DMS153 treated with DMSO at 0.1 percent for 48 hours (cell line): ENCODE measurements at regions not wholly inside any gene's neighbourhood (a gene's known extent, or its start where the extent isn't known, plus 50 kb on each side); places are given as distances from the start of the nearest gene placed in this dataset.
A peak's percentile ranks its signal among the peaks of the same experiment; 100 is the strongest.

Source experiments
- DNase-seq: peaks from one replicate; lab custom pipeline; 2025; ENCODE audit not compliant: unreplicated experiment; lab: John Stamatoyannopoulos, UW

DNA sequence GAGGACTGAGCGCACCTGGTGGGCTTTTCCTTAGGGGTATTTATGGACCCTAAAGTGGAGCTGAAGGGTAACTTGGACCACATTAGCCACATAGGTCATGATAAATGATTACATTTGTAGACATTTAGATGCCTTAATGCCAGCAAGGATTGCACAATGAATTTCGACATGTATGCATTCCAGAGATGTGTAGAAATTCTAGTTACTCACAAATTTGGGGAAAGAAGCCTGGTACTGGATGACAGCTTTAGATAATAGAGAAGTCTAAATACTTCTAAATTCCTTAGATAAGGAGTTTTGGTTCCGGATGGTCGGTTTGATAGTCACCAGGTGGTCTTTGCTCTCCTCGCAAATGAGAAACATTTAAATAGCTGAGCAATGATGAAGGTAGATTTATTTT, 609.5 kb upstream of the PRKX start:
- no peak for DNase-seq

DNA sequence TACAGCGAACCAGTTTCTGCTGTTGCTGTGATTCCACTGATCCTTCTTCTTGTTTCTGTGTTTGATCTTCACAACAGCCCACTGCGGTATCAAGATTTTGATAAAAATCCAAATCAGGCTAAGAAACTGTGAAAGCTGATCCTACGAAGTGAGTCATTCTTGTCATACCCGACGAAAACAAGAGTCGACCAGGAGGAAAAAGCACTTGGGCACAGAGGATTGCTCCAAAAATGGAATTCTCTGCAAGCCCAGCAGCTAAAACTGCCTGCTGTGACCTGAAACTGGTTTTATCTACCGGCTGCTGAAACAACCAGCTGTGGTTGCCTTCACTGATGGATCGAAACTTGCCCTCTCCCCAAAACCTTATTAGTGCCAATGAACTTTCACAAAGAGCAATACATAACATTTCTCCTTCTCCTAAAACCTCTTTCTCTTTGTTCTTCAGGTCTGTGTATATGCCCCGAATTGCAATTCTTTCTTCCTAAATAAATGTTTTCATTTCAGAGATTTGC, 607.0 kb upstream of the PRKX start:
- no peak for DNase-seq

DNA sequence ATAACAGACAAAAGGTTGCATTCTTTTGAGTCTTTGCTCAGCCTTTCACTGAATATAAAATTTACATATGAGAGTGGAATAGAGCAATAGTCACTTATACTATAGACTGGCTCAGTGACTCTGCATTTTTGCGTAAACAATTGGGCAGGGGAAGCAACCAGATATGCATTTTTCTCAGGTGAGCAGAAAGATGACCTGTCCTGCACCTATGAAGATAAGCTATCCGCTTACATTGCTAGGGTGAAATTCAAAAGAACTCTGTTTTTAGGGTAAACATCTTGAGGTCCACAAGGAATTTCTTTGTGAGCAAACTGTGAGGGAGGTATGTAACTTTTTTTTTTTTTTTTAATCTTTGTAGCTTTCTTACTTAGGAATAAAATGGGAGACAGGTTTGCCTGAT, 602.4 kb upstream of the PRKX start:
- no peak for DNase-seq

DNA sequence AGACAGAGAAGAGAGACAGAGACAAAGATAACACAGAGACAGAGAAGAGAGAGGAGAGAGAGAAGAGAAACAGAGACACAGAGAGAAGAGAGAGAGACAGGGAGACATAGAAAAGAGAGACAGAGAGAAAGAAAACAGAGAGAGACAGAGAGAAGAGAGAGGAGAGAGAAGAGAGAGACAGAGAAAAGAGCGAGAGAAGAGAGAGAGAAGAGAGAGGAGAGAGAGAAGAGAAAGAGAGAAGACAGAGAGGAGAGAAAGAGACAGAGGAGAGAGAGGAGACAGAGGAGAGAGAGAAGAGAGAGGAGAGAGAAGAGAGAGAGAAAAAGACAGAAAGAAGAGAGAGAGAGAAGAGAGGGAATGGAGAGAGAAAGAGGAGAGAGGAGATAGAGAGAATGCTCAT, 601.1 kb upstream of the PRKX start:
- DNase-seq, result no peak

DNA sequence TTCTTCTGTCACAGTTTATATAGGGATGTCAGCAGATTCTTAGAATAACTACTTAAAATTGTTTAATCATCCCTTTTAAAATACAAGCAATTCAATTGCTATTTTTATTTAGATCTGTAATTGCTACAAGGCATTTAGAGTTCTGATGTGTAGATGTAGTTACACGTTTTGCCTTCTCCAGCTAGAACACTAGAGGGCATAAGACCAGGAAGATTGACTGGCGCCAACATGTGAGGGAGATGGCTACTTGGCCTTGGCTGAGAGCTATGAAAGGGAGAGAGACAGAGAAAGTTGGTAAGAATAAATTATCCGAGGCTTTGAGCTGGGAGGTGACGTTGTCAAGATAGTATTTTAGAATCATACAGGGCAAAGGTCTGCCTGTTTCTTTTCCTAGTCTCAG, 563.7 kb upstream of the PRKX start:
- DNase-seq, result no peak

DNA sequence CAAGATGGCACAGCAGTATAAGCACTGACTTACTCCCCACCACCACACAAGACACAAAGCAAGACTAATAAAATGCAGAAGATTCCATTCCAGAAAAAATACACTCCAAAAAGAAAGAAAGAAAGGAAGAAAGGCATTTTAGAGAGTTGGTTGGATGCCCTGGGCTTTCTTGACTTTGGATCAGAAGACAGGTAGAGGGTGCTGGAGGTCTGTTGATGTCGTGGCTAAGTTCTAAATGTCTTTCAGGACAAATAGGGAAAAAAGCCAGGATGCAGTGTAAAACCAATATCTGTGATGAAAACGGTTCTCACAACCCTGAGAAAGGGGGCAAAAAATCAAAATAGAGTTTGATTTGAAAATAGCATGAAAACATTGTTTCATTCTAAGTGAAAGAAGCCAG, 555.2 kb upstream of the PRKX start:
- DNase-seq, result no peak

DNA sequence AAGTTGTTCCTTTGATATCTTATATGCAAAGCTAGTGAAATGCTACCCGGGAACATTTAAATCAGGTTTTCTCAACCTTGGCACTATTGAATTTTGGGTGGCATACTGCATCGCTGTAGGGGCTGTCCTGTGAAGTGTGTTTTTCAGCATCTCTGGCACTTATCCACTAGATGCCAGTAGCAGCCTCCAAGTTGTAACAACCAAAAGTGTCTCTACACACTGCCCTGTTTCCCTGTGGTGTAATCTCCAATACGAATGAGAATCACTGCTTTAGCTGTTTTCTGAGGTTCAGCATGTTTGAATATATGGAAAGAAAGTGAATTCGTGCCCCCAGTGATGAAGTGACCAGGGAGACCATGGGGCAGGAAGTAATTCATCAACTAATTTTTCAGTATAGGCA, 551.6 kb upstream of the PRKX start:
- no peak for DNase-seq

DNA sequence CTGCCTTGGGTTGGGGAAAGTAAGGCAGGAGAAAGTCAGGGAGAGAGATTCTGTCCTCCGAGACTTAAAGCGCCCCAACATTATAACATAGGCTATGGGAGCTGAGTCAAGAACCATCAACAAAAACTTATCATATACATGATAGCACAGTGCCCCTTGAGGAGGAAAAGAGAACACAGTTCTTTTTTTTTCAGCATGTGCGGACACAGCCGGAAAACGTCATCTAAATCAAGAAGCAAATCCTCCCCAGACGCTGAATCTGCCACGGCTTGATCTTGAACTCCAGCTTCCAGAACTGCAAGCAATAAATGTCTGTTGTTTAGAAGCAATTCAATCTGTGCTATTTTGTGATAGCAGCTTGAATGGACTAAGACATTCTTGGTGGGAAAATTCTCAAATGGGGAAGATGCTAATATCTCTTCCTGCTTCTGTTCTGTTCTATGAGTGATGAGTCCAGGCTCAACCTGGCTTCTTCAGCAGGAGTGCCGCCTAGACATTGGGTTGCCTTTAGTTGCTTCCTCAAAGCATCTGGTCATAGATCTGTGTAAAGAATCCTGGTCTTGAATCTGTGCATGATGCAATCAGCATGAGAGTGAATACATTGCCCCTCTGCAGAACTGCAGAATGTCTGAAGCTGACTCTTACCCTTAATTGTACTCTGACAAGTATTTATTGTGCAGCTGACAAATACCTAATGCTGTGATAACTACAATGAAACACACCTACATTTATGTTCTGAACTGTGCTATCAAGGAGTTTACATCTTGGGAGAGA, 549.8 kb upstream of the PRKX start:
- DNase-seq, result peak; percentile 15

DNA sequence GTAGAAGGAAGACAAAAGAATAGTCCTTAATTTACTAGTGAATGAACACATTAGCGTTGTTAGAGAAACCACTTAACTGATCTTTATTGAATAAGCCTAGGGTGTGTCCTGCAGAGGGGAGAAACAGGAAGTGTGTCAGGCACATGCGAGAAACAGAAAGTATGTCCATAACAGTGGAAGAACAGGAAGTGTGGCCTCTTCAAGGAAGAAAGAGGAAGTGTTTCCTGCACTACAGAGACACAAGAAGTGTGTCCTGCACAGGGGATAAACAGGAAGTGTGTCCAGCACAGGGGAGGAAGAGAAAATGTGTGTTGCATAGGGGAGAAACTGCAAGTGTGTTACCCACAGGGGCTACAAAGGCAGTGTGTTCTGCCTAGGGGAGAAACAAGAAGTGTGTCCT, 539.6 kb upstream of the PRKX start:
- peak; percentile 39 for DNase-seq

DNA sequence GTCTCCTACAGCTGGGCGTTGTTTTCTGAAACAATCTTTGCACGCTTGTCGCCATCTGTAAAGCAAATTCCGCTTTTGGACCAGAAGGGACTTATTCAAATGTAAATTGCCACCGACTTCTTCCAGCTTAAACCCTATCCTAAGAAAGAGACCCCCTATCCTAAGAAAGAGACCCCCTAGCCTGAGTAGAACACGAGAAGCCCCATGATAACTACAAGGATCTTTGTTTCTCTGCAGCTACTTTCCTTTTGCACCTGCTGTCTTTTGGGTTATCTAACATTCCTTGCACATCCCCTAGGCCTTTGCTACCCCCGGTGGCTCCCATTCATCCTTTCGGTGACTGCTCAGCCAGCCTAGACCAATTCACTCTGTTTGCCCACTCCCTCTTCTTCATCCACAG, 536.0 kb upstream of the PRKX start:
- no peak for DNase-seq

DNA sequence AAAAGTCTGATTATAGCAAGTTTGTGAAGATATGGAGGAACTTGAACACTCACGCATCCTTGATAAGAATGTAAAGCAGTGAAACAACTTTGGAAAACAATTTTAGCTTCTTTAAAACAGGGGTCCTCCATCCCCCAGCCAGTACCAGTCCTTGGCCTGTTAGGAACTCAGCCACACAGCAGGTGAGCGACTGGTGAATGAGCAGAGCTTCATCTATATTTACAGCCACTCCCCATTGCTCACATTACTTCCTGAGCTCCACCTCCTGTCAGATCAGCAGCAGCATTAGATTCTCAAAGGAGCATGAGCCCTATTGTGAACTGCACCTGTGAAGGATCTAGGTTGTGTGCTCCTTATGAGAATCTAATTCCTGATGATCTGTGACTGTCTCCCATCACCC, 530.3 kb upstream of the PRKX start:
- DNase-seq, result no peak

DNA sequence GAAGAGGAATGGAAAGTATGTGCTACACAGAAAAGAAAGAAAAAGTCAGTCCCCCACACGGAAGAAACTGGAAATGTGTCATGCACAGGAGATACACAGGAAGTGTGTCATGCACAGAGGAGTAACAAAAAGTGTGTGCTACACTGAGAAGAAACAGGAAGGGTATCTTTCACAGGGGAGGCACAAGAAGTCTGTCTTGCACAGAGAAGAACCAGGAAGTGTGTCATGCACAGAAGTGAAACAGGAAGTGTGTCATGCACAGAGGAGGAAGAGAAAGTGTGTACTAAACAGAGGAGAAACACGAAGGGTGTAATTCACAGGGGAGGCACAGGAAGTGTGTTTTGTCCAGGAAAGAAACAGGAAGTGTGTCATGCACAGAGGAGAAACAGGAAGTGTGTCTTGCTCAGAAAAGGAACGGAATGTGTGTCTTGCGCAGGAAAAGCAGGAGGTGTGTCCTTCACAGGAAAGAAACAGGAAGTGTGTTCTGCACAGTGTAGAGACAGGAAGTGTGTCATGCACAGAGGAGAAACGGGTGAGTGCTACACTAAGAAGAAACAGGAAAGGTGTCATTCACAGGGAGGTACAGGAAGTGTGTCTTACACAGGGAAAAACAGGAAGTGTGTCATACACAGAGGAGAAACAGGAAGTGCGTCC, 527.2 kb upstream of the PRKX start:
- no peak for DNase-seq

DNA sequence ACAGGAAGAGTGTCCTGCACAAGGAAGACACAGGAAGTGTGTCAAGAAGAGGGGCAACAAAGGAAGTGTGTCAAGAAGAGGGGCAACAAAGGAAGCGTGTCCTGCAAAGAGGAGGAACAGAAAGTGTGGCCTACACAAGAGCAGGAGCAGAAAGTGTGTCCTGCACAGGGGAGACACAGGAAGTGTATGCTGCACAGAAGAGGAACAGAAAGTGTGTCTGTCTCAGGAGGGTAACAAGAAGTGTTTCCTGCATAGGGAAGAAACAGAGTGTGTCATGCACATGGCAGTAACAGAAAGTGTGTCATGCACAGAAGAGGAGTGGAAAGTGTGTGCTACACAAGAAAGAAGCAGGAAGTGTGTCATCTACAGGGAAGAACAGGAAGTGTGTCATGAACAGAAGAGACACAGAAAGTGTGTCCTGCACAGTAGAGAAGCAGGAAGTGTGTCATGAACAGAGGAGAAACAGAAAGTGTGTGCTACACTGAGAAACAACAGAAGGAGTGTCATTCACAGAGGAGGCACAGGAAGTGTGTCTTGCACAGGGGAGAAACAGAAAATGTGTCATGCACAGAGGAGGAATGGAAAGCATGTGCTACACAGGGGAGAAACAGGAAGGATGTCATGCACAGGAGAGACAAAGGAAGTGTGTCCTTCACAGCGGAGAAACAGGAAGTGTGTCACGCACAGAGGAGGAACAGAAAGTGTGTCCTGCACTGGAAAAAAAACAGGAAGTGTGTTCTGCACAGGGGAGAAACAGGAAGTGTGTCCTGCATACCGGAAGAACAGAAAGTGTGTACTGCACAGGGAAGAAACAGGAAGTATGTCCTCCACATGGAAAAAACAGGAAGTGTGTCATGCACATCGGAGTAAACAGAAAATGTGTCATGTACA, 526.4 kb upstream of the PRKX start:
- no peak for DNase-seq

DNA sequence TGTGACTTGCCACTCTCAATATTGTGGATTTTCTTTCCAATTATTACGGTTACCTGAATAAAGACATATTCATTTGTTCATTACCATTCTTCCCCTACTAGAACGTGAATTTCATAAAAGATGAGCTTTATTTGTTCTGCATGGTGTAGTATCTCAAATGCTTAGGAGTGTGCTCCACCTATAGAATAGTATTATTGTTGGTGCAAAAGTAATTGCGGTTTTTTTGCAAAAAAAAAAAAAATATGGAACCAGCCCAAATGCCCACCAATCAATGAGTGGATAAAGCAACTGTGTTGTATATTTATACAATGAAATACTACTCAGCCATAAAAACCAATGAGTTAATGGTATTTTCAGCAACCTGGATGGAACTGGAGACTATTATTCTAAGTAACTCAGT, 525.5 kb upstream of the PRKX start:
- no peak for DNase-seq

DNA sequence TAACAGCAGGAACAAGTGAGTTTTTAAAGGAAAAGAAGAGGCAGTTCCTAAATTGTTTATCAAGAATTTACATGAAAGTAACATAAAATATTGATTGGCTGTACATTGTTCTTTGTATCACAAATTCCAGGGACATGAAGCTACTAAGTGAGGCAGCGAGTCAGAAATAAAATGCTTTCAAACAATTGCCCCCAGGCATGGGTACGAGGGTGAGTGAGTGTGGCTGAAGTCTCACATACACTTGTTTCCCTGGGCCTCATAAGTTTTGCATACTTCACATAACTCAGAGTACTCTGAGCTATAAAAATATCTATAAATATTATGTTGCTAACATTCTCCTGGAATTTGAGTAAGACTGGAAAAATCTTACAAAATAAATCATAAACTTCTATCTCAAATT, 511.6 kb upstream of the PRKX start:
- DNase-seq, result no peak

DNA sequence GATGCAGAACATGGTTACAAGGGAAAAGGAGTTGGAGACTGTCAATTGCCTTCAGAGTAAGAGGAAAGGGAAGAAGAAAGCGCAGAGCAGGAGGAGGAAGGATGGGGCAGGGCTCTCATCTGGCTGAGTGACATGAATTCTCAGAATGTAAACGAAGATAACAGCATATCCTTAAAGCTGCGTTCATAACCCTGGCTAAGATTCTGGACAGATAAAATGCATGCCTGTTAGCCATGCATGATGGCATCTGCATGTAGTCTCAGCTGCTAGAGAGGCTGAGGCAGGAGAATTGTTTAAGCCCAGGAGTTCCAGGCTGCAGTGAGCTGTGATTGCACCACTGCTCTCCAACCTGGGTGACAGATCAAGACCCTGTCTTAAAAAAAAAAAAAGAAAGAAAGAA, 493.5 kb upstream of the PRKX start:
- DNase-seq, result no peak

DNA sequence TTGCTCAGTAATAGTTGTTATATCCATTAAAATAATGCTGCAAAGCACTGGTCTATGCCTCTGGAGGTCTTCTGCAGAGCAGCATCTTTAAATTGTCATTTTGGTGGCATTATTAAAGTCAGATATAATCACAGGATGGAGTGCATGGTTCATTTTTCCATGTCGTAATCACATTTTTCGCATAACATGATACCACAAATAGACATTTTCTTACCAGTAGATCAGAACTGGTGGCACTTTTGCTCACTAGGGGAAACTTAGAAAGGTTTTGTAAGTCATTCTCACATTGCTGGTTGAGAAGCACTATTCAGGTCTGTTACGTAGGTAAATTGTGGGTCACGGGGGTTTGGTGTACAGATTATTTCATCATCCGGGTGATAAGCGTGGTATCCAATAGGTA, 484.5 kb upstream of the PRKX start:
- DNase-seq, result no peak

DNA sequence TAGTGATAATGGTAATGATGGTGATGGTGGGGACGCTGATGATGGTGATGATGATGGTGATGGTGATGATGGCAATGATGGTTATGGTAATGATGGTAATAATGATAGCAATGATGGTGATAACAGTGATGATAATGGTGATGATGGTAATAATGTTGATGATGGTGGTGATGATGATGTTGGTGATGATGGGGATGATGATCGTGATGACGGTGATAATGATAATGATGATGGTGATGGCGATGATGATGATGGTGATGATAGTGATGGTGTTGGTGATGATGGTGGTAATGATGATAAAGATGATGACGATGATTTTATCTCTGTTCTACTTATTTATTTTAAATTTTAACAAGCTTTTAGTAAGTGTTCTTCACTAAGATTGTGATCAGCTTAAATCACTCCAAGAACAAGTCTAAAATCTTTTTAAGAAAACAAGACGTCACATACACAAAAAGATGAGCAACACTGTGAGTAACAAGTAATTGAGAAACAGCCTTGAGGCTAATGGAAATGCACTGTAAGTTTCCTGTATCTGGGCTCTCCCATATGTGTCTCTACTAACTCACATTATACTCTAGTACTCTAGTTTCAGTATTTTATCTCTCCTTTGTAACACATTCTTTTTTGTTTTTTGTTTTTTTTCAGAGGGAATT, 480.2 kb upstream of the PRKX start:
- no peak for DNase-seq

DNA sequence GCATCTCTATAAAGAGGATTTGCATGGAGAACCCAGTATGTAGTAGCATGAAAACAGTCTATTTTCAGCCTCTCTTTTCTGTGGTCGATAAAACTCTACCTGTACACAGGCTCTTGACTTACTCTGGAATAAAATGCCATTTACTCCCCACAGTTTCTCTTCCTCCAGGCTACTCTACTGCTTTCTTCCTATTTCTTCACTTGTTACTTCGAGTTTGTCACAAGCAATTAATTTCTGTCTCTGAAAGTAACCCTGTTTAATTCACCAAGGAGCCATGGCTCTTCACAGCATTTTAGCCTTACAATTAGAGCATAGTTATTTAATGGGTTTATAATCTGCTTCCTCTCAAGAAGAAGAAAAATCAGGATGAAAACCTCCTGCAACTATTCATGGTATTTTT, 472.9 kb upstream of the PRKX start:
- DNase-seq, result no peak

DNA sequence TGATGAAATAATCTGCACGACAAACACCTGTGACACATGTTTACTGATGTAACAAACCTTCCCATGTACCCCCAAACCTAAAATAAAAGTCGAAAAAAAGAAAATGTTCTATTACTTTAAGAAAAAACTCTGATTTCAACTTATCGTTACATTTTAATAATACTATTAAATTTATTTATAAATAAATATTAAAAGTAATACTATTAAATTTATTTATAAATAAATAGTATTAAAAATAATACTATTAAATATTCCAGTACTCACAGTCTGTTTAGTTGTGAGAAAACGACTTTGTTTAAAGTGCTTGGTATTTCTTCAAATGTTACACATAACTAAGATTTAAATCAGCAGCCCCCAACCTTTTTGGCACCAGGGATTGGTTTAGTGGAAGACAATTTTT, 471.6 kb upstream of the PRKX start:
- DNase-seq, result no peak

DNA sequence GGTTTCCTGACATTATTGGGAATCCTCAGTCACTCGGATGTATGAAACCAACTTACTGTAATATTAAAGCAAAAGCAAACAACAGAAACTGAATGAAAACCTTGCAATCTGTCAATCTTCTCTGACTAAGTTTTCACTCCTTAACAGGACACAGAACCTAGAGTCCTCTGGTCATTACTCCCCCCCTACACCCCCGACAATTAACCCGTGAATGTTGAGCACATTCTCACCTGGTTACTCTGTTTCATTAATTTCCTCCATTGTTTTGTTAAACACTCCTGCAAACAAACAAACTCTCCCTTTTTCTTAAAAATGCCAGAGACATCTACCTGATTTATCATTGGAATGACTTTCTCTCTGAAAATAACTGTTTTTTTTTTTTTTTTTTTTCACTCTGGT, 469.0 kb upstream of the PRKX start:
- DNase-seq, result no peak
